SU-DHL-6 (cell line): ENCODE measurements at regions not wholly inside any gene's neighbourhood (a gene's known extent, or its start where the extent isn't known, plus 50 kb on each side); places are given as distances from the start of the nearest gene placed in this dataset.

Source experiments
- H2AFZ ChIP-seq: fragments of 200-600 bp; sonication (generic); 2 replicates; pipeline ENCODE4 v1.6.1; 2014; ENCODE audit warnings: low read depth, mild to moderate bottlenecking, moderate library complexity, mixed read lengths, antibody characterized with exemption, low read length; ENCODE audit not compliant: severe bottlenecking
- H3F3A ChIP-seq: fragments of 200-600 bp; shearing (Covaris generic); 2 replicates; pipeline ENCODE4 v1.6.0; 2016; ENCODE audit warnings: antibody characterized with exemption, mild to moderate bottlenecking; ENCODE audit not compliant: insufficient read depth
- H3K27ac ChIP-seq: fragments of 200-600 bp; sonication (generic); 2 replicates; pipeline ENCODE4 v1.5.1; 2016; ENCODE audit warnings: low read depth, mild to moderate bottlenecking, low read length, moderate library complexity, mixed read lengths
- H3K27me3 ChIP-seq: fragments of 200-600 bp; sonication (generic), shearing (Covaris generic); 2 replicates; pipeline ENCODE4 v1.6.0; 2014; ENCODE audit warnings: mild to moderate bottlenecking, low read length
- H3K36me3 ChIP-seq: fragments of 200-600 bp; sonication (generic); 2 replicates; pipeline ENCODE4 v1.6.1; 2014; ENCODE audit warnings: mild to moderate bottlenecking, low read length, mixed read lengths
- H3K4me2 ChIP-seq: fragments of 300-600, 200-600 bp; shearing (Covaris generic), sonication (generic); 2 replicates; pipeline ENCODE4 v1.6.0; 2014; ENCODE audit warnings: low read length, low read depth, mild to moderate bottlenecking; ENCODE audit not compliant: poor library complexity, severe bottlenecking
- H3K4me3 ChIP-seq: fragments of 200-600 bp; sonication (generic); 2 replicates; pipeline ENCODE4 v1.5.1; 2014; ENCODE audit warnings: antibody characterized with exemption, low read length, mild to moderate bottlenecking, mixed read lengths; ENCODE audit not compliant: insufficient read depth, poor library complexity, severe bottlenecking
- H3K79me2 ChIP-seq: fragments of 200-600 bp; sonication (generic); 2 replicates; pipeline ENCODE4 v1.6.1; 2014; ENCODE audit warnings: mild to moderate bottlenecking, low read length, moderate library complexity; ENCODE audit not compliant: insufficient read depth
- H3K9ac ChIP-seq: fragments of 200-600 bp; sonication (generic); 2 replicates; pipeline ENCODE4 v1.7.0; 2014; ENCODE audit warnings: mild to moderate bottlenecking, low read length
- H3K9me2 ChIP-seq: fragments of 200-600 bp; sonication (generic); replicated peaks from 2 replicates; pipeline ENCODE4 v1.6.1; 2014; ENCODE audit warnings: low read length; ENCODE audit not compliant: insufficient read depth
- H3K9me3 ChIP-seq: fragments of 200-600 bp; sonication (generic); 2 replicates; pipeline ENCODE4 v1.6.1; 2014; ENCODE audit warnings: low read length, mixed read lengths; ENCODE audit not compliant: insufficient read depth
- H4K20me1 ChIP-seq: fragments of 200-600 bp; sonication (generic); 2 replicates; pipeline ENCODE4 v1.6.1; 2014; ENCODE audit warnings: low read depth, mild to moderate bottlenecking, antibody characterized with exemption, low read length, moderate library complexity, mixed read lengths
- CTCF ChIP-seq: fragments of 200-600 bp; sonication (generic); IDR thresholded peaks from one replicate; pipeline ENCODE4 v1.5.1; 2017; ENCODE audit warnings: antibody characterized with exemption, mild to moderate bottlenecking, low read length, moderate library complexity; ENCODE audit not compliant: insufficient read depth, poor library complexity, severe bottlenecking
- EZH2phosphoT487 ChIP-seq: fragments of 200-600 bp; sonication (generic), shearing (Covaris generic); conservative IDR thresholded peaks from 2 replicates; pipeline ENCODE4 v1.6.1; 2018; ENCODE audit warnings: mild to moderate bottlenecking, antibody characterized with exemption, low read length, moderate library complexity, mixed read lengths

GRCh38 chr4:35565640-35566039 lies 678.7 kb downstream of the ARAP2 start:
- H3K36me3 ChIP-seq, result no peaks in the 10 kb centered on the region
- no peaks in the 10 kb centered on the region for H3K9me2 ChIP-seq
- H3K79me2 ChIP-seq, result no peaks in the 10 kb centered on the region
- peak overlapping the region; percentile 34 for H2AFZ ChIP-seq
- H4K20me1 ChIP-seq, result no peaks in the 10 kb centered on the region
- H3K4me2 ChIP-seq, result no peak overlapping the region
- H3K27me3 ChIP-seq, result no peaks in the 10 kb centered on the region
- H3F3A ChIP-seq, result no peaks in the 10 kb centered on the region
- no peak overlapping the region for H3K4me3 ChIP-seq
- TF ChIP-seq CTCF, result no peak
- no peaks in the 10 kb centered on the region for H3K9me3 ChIP-seq
- H3K9ac ChIP-seq, result no peak overlapping the region
- H3K27ac ChIP-seq, result no peak overlapping the region

GRCh38 chr4:35591035-35591434 lies 653.3 kb downstream of the ARAP2 start:
- 0 out of 2 replicates have a peak, but pooled peaks cover 4% of the 10 kb centered on the region for H3K9me3 ChIP-seq
- no peaks in the 10 kb centered on the region for H4K20me1 ChIP-seq
- H3K27me3 ChIP-seq, result no peaks in the 10 kb centered on the region
- H3K4me2 ChIP-seq, result no peak overlapping the region
- H3K27ac ChIP-seq, result no peak overlapping the region
- H3K9me2 ChIP-seq, result no peaks in the 10 kb centered on the region
- H2AFZ ChIP-seq, result peak overlapping the region; percentile 39
- H3K79me2 ChIP-seq, result no peaks in the 10 kb centered on the region
- no peaks in the 10 kb centered on the region for H3K36me3 ChIP-seq
- H3F3A ChIP-seq, result no peaks in the 10 kb centered on the region
- H3K9ac ChIP-seq, result no peak overlapping the region
- no peak overlapping the region for H3K4me3 ChIP-seq
- TF ChIP-seq EZH2phosphoT487, result no peak
- TF ChIP-seq CTCF, result no peak

GRCh38 chr4:35604252-35604651 lies 640.1 kb downstream of the ARAP2 start:
- H3K4me2 ChIP-seq, result peak overlapping the region; percentile 30
- no peaks in the 10 kb centered on the region for H3K36me3 ChIP-seq
- no peaks in the 10 kb centered on the region for H3K79me2 ChIP-seq
- H3K27me3 ChIP-seq, result no peaks in the 10 kb centered on the region
- H3K9ac ChIP-seq, result no peak overlapping the region
- H4K20me1 ChIP-seq, result no peaks in the 10 kb centered on the region
- no peaks in the 10 kb centered on the region for H3K9me3 ChIP-seq
- no peaks in the 10 kb centered on the region for H3F3A ChIP-seq
- no peak overlapping the region for H3K27ac ChIP-seq
- TF ChIP-seq EZH2phosphoT487, result no peak
- TF ChIP-seq CTCF, result no peak
- H2AFZ ChIP-seq, result peak overlapping the region; percentile 31
- H3K4me3 ChIP-seq, result no peak overlapping the region
- no peaks in the 10 kb centered on the region for H3K9me2 ChIP-seq
